Nephron progenitor cell (in vitro differentiated cells): ENCODE measurements at regions not wholly inside any gene's neighbourhood (a gene's known extent, or its start where the extent isn't known, plus 50 kb on each side); places are given as distances from the start of the nearest gene placed in this dataset.

ENCODE experiments used
- DNase-seq: peaks from one replicate; pipeline ENCODE4 v3.0.0; 2021
- H3K27ac Mint-ChIP-seq: 2 replicates; pipeline ENCODE4 v1.8.0; 2021; ENCODE audit warnings: mild to moderate bottlenecking, moderate library complexity, mixed read lengths
- H3K27me3 Mint-ChIP-seq: 2 replicates; pipeline ENCODE4 v1.8.0; 2021; ENCODE audit warnings: mild to moderate bottlenecking, low read depth, mixed read lengths; ENCODE audit not compliant: poor library complexity
- H3K36me3 Mint-ChIP-seq: 2 replicates; pipeline ENCODE4 v1.8.0; 2021; ENCODE audit warnings: low read depth, mixed read lengths
- H3K4me1 Mint-ChIP-seq: 2 replicates; pipeline ENCODE4 v1.8.0; 2021; ENCODE audit warnings: mixed read lengths
- H3K4me3 Mint-ChIP-seq: 2 replicates; pipeline ENCODE4 v1.8.0; 2021; ENCODE audit warnings: mild to moderate bottlenecking, moderate library complexity, mixed read lengths
- H3K9me3 Mint-ChIP-seq: 2 replicates; pipeline ENCODE4 v1.8.0; 2021; ENCODE audit warnings: mild to moderate bottlenecking, moderate library complexity, mixed read lengths
- CTCF ChIP-seq: fragments of 200-600 bp; sonication (generic); IDR thresholded peaks from 2 replicates; pipeline ENCODE4 v1.5.0; 2021; ENCODE audit warnings: antibody characterized with exemption

GRCh38 chr12:94806617-94807016 is 156.3 kb upstream of the TMCC3 start:
- peaks cover 24% of the 10 kb centered on the region for H3K9me3 Mint-ChIP-seq
- no peak overlapping the region for H3K27ac Mint-ChIP-seq
- DNase-seq = no peak
- H3K4me1 Mint-ChIP-seq = no peaks in the 10 kb centered on the region
- no peak for TF ChIP-seq CTCF
- no peak overlapping the region for H3K4me3 Mint-ChIP-seq
- H3K27me3 Mint-ChIP-seq = no peaks in the 10 kb centered on the region
- H3K36me3 Mint-ChIP-seq = peaks cover 17% of the 10 kb centered on the region

- TF ChIP-seq CTCF = no peak
Observed at GRCh38 chr12:94805749-94806529, 155.6 kb upstream of the TMCC3 start.

GRCh38 chr12:94803939-94804338 is 153.6 kb upstream of the TMCC3 start:
- no peak for DNase-seq
- no peaks in the 10 kb centered on the region for H3K36me3 Mint-ChIP-seq
- no peaks in the 10 kb centered on the region for H3K4me1 Mint-ChIP-seq
- no peak overlapping the region for H3K4me3 Mint-ChIP-seq
- no peak for TF ChIP-seq CTCF
- peaks cover 3% of the 10 kb centered on the region for H3K9me3 Mint-ChIP-seq
- H3K27me3 Mint-ChIP-seq = no peaks in the 10 kb centered on the region
- H3K27ac Mint-ChIP-seq = no peak overlapping the region

More at GRCh38 chr12:94805749-94806529, 155.6 kb upstream of the TMCC3 start:
- Mint-ChIP-seq H3K36me3 (peaks cover 12% of the 10 kb centered on the region), H3K4me3 (no peak overlapping the region), H3K4me1 (no peaks in the 10 kb centered on the region), H3K27me3 (no peaks in the 10 kb centered on the region), H3K27ac (no peak overlapping the region), H3K9me3 (peaks cover 17% of the 10 kb centered on the region)
- no peak for DNase-seq

GRCh38 chr12:94802796-94803195 is 152.4 kb upstream of the TMCC3 start:
- no peak overlapping the region for H3K27ac Mint-ChIP-seq
- H3K36me3 Mint-ChIP-seq = no peaks in the 10 kb centered on the region
- no peak for TF ChIP-seq CTCF
- H3K27me3 Mint-ChIP-seq = no peaks in the 10 kb centered on the region
- H3K4me1 Mint-ChIP-seq = peaks cover 11% of the 10 kb centered on the region
- peaks cover 3% of the 10 kb centered on the region for H3K9me3 Mint-ChIP-seq
- no peak for DNase-seq
- H3K4me3 Mint-ChIP-seq = no peak overlapping the region

GRCh38 chr12:94801745-94802144 is 151.4 kb upstream of the TMCC3 start:
- no peak overlapping the region for H3K4me3 Mint-ChIP-seq
- peaks cover 3% of the 10 kb centered on the region for H3K9me3 Mint-ChIP-seq
- no peak overlapping the region for H3K27ac Mint-ChIP-seq
- no peak for TF ChIP-seq CTCF
- DNase-seq = no peak
- no peaks in the 10 kb centered on the region for H3K36me3 Mint-ChIP-seq
- no peaks in the 10 kb centered on the region for H3K27me3 Mint-ChIP-seq
- peaks cover 12% of the 10 kb centered on the region for H3K4me1 Mint-ChIP-seq

GRCh38 chr12:94799136-94799535 is 148.8 kb upstream of the TMCC3 start:
- no peak overlapping the region for H3K4me3 Mint-ChIP-seq
- H3K27me3 Mint-ChIP-seq = peaks cover 5% of the 10 kb centered on the region
- H3K36me3 Mint-ChIP-seq = no peaks in the 10 kb centered on the region
- DNase-seq = no peak
- H3K9me3 Mint-ChIP-seq = peaks cover 3% of the 10 kb centered on the region
- H3K4me1 Mint-ChIP-seq = peaks cover 36% of the 10 kb centered on the region
- no peak for TF ChIP-seq CTCF
- no peak overlapping the region for H3K27ac Mint-ChIP-seq
